GM12878 (cell line): ENCODE measurements at regions not wholly inside any gene's neighbourhood (a gene's known extent, or its start where the extent isn't known, plus 50 kb on each side); places are given as distances from the start of the nearest gene placed in this dataset.

Experiments
- ATAC-seq: fragments of 200-7000 bp; cut with Tn5 transposase; 3 replicates; pipeline ENCODE4 v1.9.1; 2020; ENCODE audit warnings: mild to moderate bottlenecking, moderate library complexity
- BruUV-seq: library from RNA; stranded (reverse); fragments of 400-500 nt; replicated peaks from 2 replicates; lab custom pipeline; 2021; lab: Mats Ljungman, UMichigan
- CTCF ChIA-PET: fragments of 300-600 bp; sonication (Branson Sonifier 250); formaldehyde crosslinking; extraction: SDS; loops from one replicate; lab custom pipeline; 2021; ENCODE audit warnings: inconsistent platforms; lab: Yijun Ruan, JAX
- POLR2A ChIA-PET: fragments of 350-600 bp; formaldehyde crosslinking; extraction: SDS; loops from one replicate; lab custom pipeline; 2021; ENCODE audit warnings: inconsistent platforms; lab: Charles Lee
- RAD21 ChIA-PET: fragments of 300-600 bp; sonication (Branson Sonifier 250); formaldehyde crosslinking; loops from one replicate; lab custom pipeline; 2023; ENCODE audit warnings: antibody characterized with exemption; ENCODE audit not compliant: unreplicated experiment; lab: Charles Lee
- SMC1A ChIA-PET: fragments of 300-600 bp; sonication (Branson Sonifier 250); formaldehyde crosslinking; loops from one replicate; lab custom pipeline; 2023; ENCODE audit not compliant: unreplicated experiment, uncharacterized antibody; lab: Charles Lee
- DNase-seq: peaks from one replicate; pipeline ENCODE4 v3.0.0-alpha.2; 2011; ENCODE audit warnings: low read depth, low spot score
- FAIRE-seq: peaks from 3 replicates; lab custom pipeline; 2011; peaks lifted over from hg19 to GRCh38; lab: Jason Lieb, UNC
- H2AFZ ChIP-seq: 2 replicates; pipeline ENCODE4 v1.6.0; 2011; ENCODE audit warnings: low read depth, low read length, control low read depth; ENCODE audit not compliant: control insufficient read depth
- H3K27ac ChIP-seq: 2 replicates; pipeline ENCODE4 v1.5.1; 2011; ENCODE audit warnings: control low read depth; ENCODE audit not compliant: control insufficient read depth, insufficient read depth
- H3K27me3 ChIP-seq, 2 experiments: replicated peaks in 1 of 2; 2 replicates each; pipeline versions ENCODE4 v1.6.0 to v1.6.1; 2011; ENCODE audit warnings: low read length in 1 of 2; ENCODE audit not compliant: control insufficient read depth in 2 of 2, insufficient read depth in 2 of 2
- H3K36me3 ChIP-seq, 2 experiments: 2 replicates each; pipeline ENCODE4 v1.5.1; 2011; ENCODE audit warnings: low read length in 1 of 2; ENCODE audit not compliant: control insufficient read depth in 2 of 2, insufficient read depth in 2 of 2
- H3K4me1 ChIP-seq: 2 replicates; pipeline ENCODE4 v1.6.1; 2011; ENCODE audit warnings: mild to moderate bottlenecking, low read length, moderate library complexity, mixed read lengths; ENCODE audit not compliant: control insufficient read depth, insufficient read depth
- H3K4me2 ChIP-seq: 2 replicates; pipeline ENCODE4 v1.6.0; 2011; ENCODE audit warnings: control low read depth; ENCODE audit not compliant: control insufficient read depth, insufficient read depth
- H3K4me3 ChIP-seq: fragments of 200-600 bp; sonication (generic); 2 replicates; pipeline ENCODE4 v1.5.1; 2016
- H3K79me2 ChIP-seq: 2 replicates; pipeline ENCODE4 v1.6.0; 2011; ENCODE audit warnings: low read length; ENCODE audit not compliant: control insufficient read depth, insufficient read depth
- H3K9ac ChIP-seq: 2 replicates; pipeline ENCODE4 v1.8.0; 2011; ENCODE audit warnings: low read length, control low read depth, mixed read lengths; ENCODE audit not compliant: control insufficient read depth, insufficient read depth
- H3K9me3 ChIP-seq: replicated peaks from 3 replicates; pipeline ENCODE4 v1.5.1; 2011; ENCODE audit warnings: mild to moderate bottlenecking, low read length; ENCODE audit not compliant: control insufficient read depth, insufficient read depth
- H4K20me1 ChIP-seq: 2 replicates; pipeline ENCODE4 v1.6.0; 2011; ENCODE audit not compliant: control insufficient read depth, insufficient read depth
- CHD4 ChIP-seq: fragments of 200-600 bp; sonication (generic); IDR thresholded peaks from 2 replicates; pipeline ENCODE4 v1.6.1; 2016; ENCODE audit warnings: mild to moderate bottlenecking
- EED ChIP-seq: sonication (generic); IDR thresholded peaks from 2 replicates; pipeline ENCODE4 v1.6.1; 2016; ENCODE audit warnings: antibody characterized with exemption, low read depth
- EP300 ChIP-seq, 2 experiments: fragments of 150-350 bp in 1 of 2; IDR thresholded peaks; 2 replicates each; pipeline ENCODE4 v1.6.1; 2011 to 2012; ENCODE audit warnings: low read depth in 2 of 2, low read length in 2 of 2, borderline replicate concordance in 1 of 2, improper control_type of control experiment in 1 of 2, inconsistent platforms in 1 of 2; ENCODE audit not compliant: control insufficient read depth in 1 of 2
- JUND ChIP-seq: IDR thresholded peaks from 2 replicates; pipeline ENCODE4 v1.6.1; 2012; ENCODE audit warnings: low read depth, mild to moderate bottlenecking, low read length, improper control_type of control experiment, moderate library complexity
- KDM1A ChIP-seq: fragments of 200-600 bp; sonication (generic); IDR thresholded peaks from 2 replicates; pipeline ENCODE4 v1.6.1; 2016; ENCODE audit warnings: borderline replicate concordance
- PAX8 ChIP-seq: fragments of 450-650 bp; IDR thresholded peaks from 2 replicates; pipeline ENCODE4 v1.6.1; 2017; ENCODE audit warnings: mild to moderate bottlenecking, moderate library complexity
- TBL1XR1 ChIP-seq: IDR thresholded peaks from 2 replicates; pipeline ENCODE4 v1.6.1; 2012; ENCODE audit warnings: low read depth, low read length, improper control_type of control experiment
- YY1 ChIP-seq: IDR thresholded peaks from 2 replicates; pipeline ENCODE4 v1.6.1; 2011; ENCODE audit warnings: low read depth, mild to moderate bottlenecking, low read length
- ZNF274 ChIP-seq: IDR thresholded peaks from one replicate; pipeline ENCODE4 v1.8.0; 2011; ENCODE audit not compliant: insufficient read length, insufficient read depth
- whole genome bisulfite sequencing: methylation state at CpG from one replicate; pipeline ENCODE4 v1.1.6; 2016; ENCODE audit warnings: low lambda C conversion rate; ENCODE audit not compliant: insufficient replicate concordance, insufficient coverage; ENCODE audit errors: missing lambda C conversion rate; 5-methylcytosine and 5-hydroxymethylcytosine counted together
- in situ Hi-C: fragments of 300-500 bp; cut with MboI; formaldehyde crosslinking; loops from 9 replicates; pipeline ENCODE4 v1.14.3; 2018; ENCODE audit warnings: mixed read lengths
- intact Hi-C: fragments of 100-400 bp; cut with micrococcal nuclease; formaldehyde crosslinking; loops from one replicate; pipeline ENCODE4 v1.14.2; 2022; ENCODE audit not compliant: unreplicated experiment
- TF ChIP-seq, protein P1 (sequence below): fragments of 450-650 bp; IDR thresholded peaks from 2 replicates; pipeline ENCODE4 v1.6.1; 2018; ENCODE audit warnings: mild to moderate bottlenecking, low read depth, moderate library complexity; ENCODE audit not compliant: partially characterized antibody
- TF ChIP-seq, protein P2 (sequence below): fragments of 450-650 bp; IDR thresholded peaks from 2 replicates; pipeline ENCODE4 v1.6.1; 2016; ENCODE audit warnings: mild to moderate bottlenecking
- TF ChIP-seq, protein P3 (sequence below): IDR thresholded peaks from 2 replicates; pipeline ENCODE4 v1.6.1; 2011; ENCODE audit warnings: borderline replicate concordance, low read depth, mild to moderate bottlenecking, moderate library complexity, low read length; ENCODE audit not compliant: insufficient read depth, poor library complexity, severe bottlenecking
- TF ChIP-seq, protein P4 (sequence below): fragments of 150-350 bp; IDR thresholded peaks from 2 replicates; pipeline ENCODE4 v1.6.1; 2016; ENCODE audit warnings: low read depth, low read length

DNA sequence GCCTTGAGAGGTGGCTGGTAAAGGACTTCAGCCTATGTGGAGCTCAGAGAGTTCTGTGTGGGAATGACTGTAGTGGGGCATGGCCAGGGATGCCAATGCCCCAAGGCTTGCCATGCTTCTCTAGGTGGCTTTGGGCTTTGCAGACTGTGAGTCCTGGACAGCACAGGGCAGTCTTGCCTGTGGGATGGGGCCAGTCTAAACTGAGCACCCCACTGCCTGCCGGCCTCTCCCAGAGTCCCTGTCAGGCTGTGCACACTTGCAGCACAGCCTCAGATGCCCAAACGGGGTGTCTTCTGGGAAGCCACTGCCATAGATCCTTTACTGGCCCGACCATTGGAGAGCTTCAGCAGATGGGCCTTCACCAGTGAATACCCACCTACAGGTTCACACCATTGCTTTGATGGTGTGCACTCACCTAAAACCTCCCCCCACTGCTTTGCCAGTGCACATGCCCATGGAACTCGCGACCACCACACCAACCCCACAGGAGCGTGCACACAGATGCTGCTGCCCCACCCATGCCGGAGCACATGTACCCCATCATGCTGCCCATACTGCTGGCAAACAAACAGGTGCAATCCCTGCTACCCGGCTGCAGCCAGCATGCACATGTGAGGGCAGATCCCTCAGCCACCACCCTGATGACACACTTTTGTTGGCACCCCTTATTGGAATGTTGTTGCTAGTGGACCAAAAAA lies 97.3 kb upstream of the CNKSR2 start:
- TF ChIP-seq YY1 (no peak), EP300 (IDR thresholded peaks at IDR 0.05; ENCODE audit: borderline replicate concordance in 1 of 2, control insufficient read depth in 1 of 2, low read depth in 2 of 2, low read length in 2 of 2) (no peak), ZNF274 (no peak), PAX8 (no peak), JUND (no peak), TBL1XR1 (no peak), KDM1A (no peak), EED (no peak), CHD4 (no peak)
- TF ChIP-seq, protein P1, sequence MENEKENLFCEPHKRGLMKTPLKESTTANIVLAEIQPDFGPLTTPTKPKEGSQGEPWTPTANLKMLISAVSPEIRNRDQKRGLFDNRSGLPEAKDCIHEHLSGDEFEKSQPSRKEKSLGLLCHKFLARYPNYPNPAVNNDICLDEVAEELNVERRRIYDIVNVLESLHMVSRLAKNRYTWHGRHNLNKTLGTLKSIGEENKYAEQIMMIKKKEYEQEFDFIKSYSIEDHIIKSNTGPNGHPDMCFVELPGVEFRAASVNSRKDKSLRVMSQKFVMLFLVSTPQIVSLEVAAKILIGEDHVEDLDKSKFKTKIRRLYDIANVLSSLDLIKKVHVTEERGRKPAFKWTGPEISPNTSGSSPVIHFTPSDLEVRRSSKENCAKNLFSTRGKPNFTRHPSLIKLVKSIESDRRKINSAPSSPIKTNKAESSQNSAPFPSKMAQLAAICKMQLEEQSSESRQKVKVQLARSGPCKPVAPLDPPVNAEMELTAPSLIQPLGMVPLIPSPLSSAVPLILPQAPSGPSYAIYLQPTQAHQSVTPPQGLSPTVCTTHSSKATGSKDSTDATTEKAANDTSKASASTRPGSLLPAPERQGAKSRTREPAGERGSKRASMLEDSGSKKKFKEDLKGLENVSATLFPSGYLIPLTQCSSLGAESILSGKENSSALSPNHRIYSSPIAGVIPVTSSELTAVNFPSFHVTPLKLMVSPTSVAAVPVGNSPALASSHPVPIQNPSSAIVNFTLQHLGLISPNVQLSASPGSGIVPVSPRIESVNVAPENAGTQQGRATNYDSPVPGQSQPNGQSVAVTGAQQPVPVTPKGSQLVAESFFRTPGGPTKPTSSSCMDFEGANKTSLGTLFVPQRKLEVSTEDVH: no peak
- TF ChIP-seq, protein P2, sequence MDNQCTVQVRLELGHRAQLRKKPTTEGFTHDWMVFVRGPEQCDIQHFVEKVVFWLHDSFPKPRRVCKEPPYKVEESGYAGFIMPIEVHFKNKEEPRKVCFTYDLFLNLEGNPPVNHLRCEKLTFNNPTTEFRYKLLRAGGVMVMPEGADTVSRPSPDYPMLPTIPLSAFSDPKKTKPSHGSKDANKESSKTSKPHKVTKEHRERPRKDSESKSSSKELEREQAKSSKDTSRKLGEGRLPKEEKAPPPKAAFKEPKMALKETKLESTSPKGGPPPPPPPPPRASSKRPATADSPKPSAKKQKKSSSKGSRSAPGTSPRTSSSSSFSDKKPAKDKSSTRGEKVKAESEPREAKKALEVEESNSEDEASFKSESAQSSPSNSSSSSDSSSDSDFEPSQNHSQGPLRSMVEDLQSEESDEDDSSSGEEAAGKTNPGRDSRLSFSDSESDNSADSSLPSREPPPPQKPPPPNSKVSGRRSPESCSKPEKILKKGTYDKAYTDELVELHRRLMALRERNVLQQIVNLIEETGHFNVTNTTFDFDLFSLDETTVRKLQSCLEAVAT: no peak
- TF ChIP-seq, protein P3, sequence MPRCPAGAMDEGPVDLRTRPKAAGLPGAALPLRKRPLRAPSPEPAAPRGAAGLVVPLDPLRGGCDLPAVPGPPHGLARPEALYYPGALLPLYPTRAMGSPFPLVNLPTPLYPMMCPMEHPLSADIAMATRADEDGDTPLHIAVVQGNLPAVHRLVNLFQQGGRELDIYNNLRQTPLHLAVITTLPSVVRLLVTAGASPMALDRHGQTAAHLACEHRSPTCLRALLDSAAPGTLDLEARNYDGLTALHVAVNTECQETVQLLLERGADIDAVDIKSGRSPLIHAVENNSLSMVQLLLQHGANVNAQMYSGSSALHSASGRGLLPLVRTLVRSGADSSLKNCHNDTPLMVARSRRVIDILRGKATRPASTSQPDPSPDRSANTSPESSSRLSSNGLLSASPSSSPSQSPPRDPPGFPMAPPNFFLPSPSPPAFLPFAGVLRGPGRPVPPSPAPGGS: no peak
- TF ChIP-seq, protein P4, sequence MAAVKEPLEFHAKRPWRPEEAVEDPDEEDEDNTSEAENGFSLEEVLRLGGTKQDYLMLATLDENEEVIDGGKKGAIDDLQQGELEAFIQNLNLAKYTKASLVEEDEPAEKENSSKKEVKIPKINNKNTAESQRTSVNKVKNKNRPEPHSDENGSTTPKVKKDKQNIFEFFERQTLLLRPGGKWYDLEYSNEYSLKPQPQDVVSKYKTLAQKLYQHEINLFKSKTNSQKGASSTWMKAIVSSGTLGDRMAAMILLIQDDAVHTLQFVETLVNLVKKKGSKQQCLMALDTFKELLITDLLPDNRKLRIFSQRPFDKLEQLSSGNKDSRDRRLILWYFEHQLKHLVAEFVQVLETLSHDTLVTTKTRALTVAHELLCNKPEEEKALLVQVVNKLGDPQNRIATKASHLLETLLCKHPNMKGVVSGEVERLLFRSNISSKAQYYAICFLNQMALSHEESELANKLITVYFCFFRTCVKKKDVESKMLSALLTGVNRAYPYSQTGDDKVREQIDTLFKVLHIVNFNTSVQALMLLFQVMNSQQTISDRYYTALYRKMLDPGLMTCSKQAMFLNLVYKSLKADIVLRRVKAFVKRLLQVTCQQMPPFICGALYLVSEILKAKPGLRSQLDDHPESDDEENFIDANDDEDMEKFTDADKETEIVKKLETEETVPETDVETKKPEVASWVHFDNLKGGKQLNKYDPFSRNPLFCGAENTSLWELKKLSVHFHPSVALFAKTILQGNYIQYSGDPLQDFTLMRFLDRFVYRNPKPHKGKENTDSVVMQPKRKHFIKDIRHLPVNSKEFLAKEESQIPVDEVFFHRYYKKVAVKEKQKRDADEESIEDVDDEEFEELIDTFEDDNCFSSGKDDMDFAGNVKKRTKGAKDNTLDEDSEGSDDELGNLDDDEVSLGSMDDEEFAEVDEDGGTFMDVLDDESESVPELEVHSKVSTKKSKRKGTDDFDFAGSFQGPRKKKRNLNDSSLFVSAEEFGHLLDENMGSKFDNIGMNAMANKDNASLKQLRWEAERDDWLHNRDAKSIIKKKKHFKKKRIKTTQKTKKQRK: no peak

More for the DNA sequence above, 97.3 kb upstream of the CNKSR2 start:
- ChIA-PET CTCF (no interaction called here), SMC1A (no interaction called here), POLR2A (no interaction called here), RAD21 (no interaction called here)
- H3K4me1 ChIP-seq: no peaks in the 10 kb centered on the region
- no peaks in the 10 kb centered on the region for H3K79me2 ChIP-seq
- no peaks in the 10 kb centered on the region for H3K27me3 ChIP-seq
- FAIRE-seq: no peak
- H2AFZ ChIP-seq: no peak overlapping the region
- intact Hi-C loops (no loop called here), in situ Hi-C loops (no loop called here)
- DNase-seq: no peak
- no peak overlapping the region for H3K9ac ChIP-seq
- no TSS peak for BruUV-seq
- no peak overlapping the region for H3K27ac ChIP-seq
- WGBS: 41% methylated on average over 8 of the region's 8 CpGs
- no peaks in the 10 kb centered on the region for H3K36me3 ChIP-seq
- no peak for ATAC-seq
- no peak overlapping the region for H3K4me2 ChIP-seq
- H4K20me1 ChIP-seq: no peaks in the 10 kb centered on the region
- no peaks in the 10 kb centered on the region for H3K9me3 ChIP-seq
- H3K4me3 ChIP-seq: no peak overlapping the region
